ENCODE measurements at regions not wholly inside any gene's neighbourhood (a gene's known extent, or its start where the extent isn't known, plus 50 kb on each side); places are given as distances from the start of the nearest gene placed in this dataset.
"Not testable (repeated sequence)": the region's sequence is repeated elsewhere in the genome, so short reads cannot be mapped to it uniquely, and the experiment has no call there.

DNA sequence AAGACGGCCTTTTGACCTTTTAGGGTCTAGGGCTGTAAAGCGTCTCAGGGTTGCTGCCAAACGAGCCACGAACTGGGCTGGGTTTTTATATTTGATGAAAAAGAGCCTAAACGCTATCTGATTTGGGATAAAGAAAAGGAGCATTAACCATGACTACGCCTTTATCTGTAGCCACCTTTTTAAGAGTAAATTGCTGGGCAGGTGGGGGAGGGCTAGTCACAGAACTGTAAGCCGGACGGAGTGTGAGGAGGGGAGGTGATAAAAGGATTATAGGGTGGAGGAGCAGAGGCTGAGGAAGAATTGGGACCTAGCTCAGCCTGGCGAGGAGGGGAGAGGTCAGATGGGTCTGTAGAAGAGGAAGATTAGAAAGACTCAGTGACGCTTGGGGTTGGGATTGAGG lies 419.5 kb upstream of the LMO3 start:
- TF ChIP-seq CTCF (IDR thresholded peaks at IDR 0.05); TCF7L2 (IDR thresholded peaks at IDR 0.05; ENCODE audit: low read depth, low read length); REST (IDR thresholded peaks at IDR 0.05; ENCODE audit: insufficient read depth in 1 of 2, low read depth in 2 of 2, low read length in 1 of 2); POLR2AphosphoS5 (IDR thresholded peaks at IDR 0.05; ENCODE audit: low read depth, low read length); SIN3A (IDR thresholded peaks at IDR 0.05; ENCODE audit: borderline replicate concordance, insufficient read depth, low read depth, low read length): not testable (repeated sequence)

All from Panc1 (cell line).